A549 (cell line): ENCODE measurements at regions not wholly inside any gene's neighbourhood (a gene's known extent, or its start where the extent isn't known, plus 50 kb on each side); places are given as distances from the start of the nearest gene placed in this dataset.

Source experiments
- BHLHE40 ChIP-seq: IDR thresholded peaks from 2 replicates; pipeline ENCODE4 v1.6.1; 2012; ENCODE audit warnings: low read depth, low read length, inconsistent platforms
- CEBPB ChIP-seq, 2 experiments: fragments of >200 bp in 1 of 2; sonication (Bioruptor Twin) in 1 of 2; formaldehyde crosslinking in 1 of 2; IDR thresholded peaks; 2 replicates each; pipeline ENCODE4 v1.6.1; 2012 to 2016
- ELK1 ChIP-seq: fragments of 150-350 bp; IDR thresholded peaks from 2 replicates; pipeline ENCODE4 v1.6.1; 2014; ENCODE audit warnings: low read depth, mild to moderate bottlenecking, low read length
- JUN ChIP-seq, 2 experiments: fragments of >200 bp; sonication (Bioruptor Twin); formaldehyde crosslinking; IDR thresholded peaks; 2 replicates in 1 of 2; 3 replicates in 1 of 2; pipeline ENCODE4 v1.6.1; 2016 to 2017
- POLR2A ChIP-seq: IDR thresholded peaks from 2 replicates; pipeline ENCODE4 v1.6.1; 2012; ENCODE audit warnings: mild to moderate bottlenecking, low read length
- RCOR1 ChIP-seq: fragments of 150-350 bp; IDR thresholded peaks from 2 replicates; pipeline ENCODE4 v1.6.1; 2014; ENCODE audit warnings: antibody characterized with exemption, low read length, low read depth
- RFX5 ChIP-seq: fragments of 450-650 bp; IDR thresholded peaks from 2 replicates; pipeline ENCODE4 v1.7.1; 2014; ENCODE audit warnings: antibody characterized with exemption, mild to moderate bottlenecking, moderate library complexity
- TF ChIP-seq, protein P1 (sequence below): fragments of 450-650 bp; IDR thresholded peaks from 2 replicates; pipeline ENCODE4 v1.6.1; 2014; ENCODE audit warnings: antibody characterized with exemption
- TF ChIP-seq, protein P2 (sequence below): fragments of >200 bp; sonication (Bioruptor Twin); formaldehyde crosslinking; IDR thresholded peaks from 3 replicates; pipeline ENCODE4 v1.5.1; 2016

DNA sequence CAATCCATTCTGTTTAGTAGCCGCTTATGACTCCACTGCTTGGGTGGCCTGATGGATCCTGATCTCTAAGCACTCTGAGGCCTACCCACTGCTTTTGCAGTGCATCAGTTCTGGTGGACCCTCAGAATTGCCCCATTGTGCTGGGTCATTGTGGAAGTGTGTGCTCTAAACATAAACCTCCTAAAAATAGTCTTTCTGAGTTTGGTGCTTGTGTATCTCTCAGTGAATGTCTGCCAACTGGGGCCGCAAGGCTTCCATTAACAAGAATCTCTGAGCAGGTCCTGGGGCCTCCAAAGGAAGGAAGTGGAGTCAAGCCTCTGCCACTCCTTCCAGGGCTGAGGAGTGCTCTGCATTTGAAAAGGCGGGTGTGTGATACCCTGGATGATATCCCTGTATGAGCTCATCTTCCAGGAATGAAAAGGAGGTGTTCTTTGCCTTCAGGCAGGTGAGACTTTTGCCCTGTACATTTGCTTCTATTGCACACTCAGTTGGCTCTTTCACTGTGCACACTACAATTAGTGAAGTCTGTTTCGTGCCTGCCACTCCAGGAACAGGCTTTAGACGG is 80.0 kb upstream of the CACNA2D3 start:
- TF ChIP-seq JUN (IDR thresholded peaks at IDR 0.05) (no peak), POLR2A (no peak), BHLHE40 (no peak), ELK1 (no peak), RFX5 (no peak), CEBPB (IDR thresholded peaks at IDR 0.05) (no peak), RCOR1 (no peak)
- TF ChIP-seq, protein P1, sequence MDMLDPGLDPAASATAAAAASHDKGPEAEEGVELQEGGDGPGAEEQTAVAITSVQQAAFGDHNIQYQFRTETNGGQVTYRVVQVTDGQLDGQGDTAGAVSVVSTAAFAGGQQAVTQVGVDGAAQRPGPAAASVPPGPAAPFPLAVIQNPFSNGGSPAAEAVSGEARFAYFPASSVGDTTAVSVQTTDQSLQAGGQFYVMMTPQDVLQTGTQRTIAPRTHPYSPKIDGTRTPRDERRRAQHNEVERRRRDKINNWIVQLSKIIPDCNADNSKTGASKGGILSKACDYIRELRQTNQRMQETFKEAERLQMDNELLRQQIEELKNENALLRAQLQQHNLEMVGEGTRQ: no peak
- TF ChIP-seq, protein P2, sequence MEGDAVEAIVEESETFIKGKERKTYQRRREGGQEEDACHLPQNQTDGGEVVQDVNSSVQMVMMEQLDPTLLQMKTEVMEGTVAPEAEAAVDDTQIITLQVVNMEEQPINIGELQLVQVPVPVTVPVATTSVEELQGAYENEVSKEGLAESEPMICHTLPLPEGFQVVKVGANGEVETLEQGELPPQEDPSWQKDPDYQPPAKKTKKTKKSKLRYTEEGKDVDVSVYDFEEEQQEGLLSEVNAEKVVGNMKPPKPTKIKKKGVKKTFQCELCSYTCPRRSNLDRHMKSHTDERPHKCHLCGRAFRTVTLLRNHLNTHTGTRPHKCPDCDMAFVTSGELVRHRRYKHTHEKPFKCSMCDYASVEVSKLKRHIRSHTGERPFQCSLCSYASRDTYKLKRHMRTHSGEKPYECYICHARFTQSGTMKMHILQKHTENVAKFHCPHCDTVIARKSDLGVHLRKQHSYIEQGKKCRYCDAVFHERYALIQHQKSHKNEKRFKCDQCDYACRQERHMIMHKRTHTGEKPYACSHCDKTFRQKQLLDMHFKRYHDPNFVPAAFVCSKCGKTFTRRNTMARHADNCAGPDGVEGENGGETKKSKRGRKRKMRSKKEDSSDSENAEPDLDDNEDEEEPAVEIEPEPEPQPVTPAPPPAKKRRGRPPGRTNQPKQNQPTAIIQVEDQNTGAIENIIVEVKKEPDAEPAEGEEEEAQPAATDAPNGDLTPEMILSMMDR: no peak
